NCI-H2196 treated with DMSO at 0.1 percent for 48 hours (cell line): ENCODE measurements at regions not wholly inside any gene's neighbourhood (a gene's known extent, or its start where the extent isn't known, plus 50 kb on each side); places are given as distances from the start of the nearest gene placed in this dataset.

Source experiments
- DNase-seq: peaks from one replicate; lab custom pipeline; 2025; ENCODE audit not compliant: unreplicated experiment; lab: John Stamatoyannopoulos, UW

- no peak for DNase-seq
These were observed 289.8 kb downstream of the GRIN2B start for GRCh38 chr12:13691598-13691997.

GRCh38 chr12:13687633-13688032, 293.8 kb downstream of the GRIN2B start:
- no peak for DNase-seq

GRCh38 chr12:13686260-13686659, 295.1 kb downstream of the GRIN2B start:
- DNase-seq = no peak

- no peak for DNase-seq
These were observed 300.5 kb downstream of the GRIN2B start for GRCh38 chr12:13680916-13681315.

GRCh38 chr12:13676880-13677279, 304.5 kb downstream of the GRIN2B start:
- DNase-seq = no peak

- DNase-seq = no peak
These were observed 311.0 kb downstream of the GRIN2B start for GRCh38 chr12:13670285-13670866.

GRCh38 chr12:13668880-13669279, 312.5 kb downstream of the GRIN2B start:
- no peak for DNase-seq

GRCh38 chr12:13666806-13667205, 314.6 kb downstream of the GRIN2B start:
- DNase-seq = no peak

- DNase-seq = peak; percentile 2
These were observed 320.2 kb downstream of the GRIN2B start for GRCh38 chr12:13661005-13661887.

- no peak for DNase-seq
These were observed 326.9 kb downstream of the GRIN2B start for GRCh38 chr12:13654456-13654855.

- no peak for DNase-seq
These were observed 329.3 kb downstream of the GRIN2B start for GRCh38 chr12:13652105-13652504.

- no peak for DNase-seq
These were observed 345.7 kb downstream of the GRIN2B start for GRCh38 chr12:13635709-13636108.

- no peak for DNase-seq
These were observed 349.5 kb downstream of the GRIN2B start for GRCh38 chr12:13631873-13632272.

- DNase-seq = no peak
These were observed 351.0 kb downstream of the GRIN2B start for GRCh38 chr12:13630354-13630753.

GRCh38 chr12:13628067-13628466, 353.3 kb downstream of the GRIN2B start:
- DNase-seq = no peak

- no peak for DNase-seq
These were observed 353.9 kb downstream of the GRIN2B start for GRCh38 chr12:13627536-13627935.

GRCh38 chr12:13613297-13613696, 368.1 kb downstream of the GRIN2B start:
- DNase-seq = no peak

GRCh38 chr12:13609894-13610679, 371.3 kb downstream of the GRIN2B start:
- DNase-seq = no peak

- no peak for DNase-seq
These were observed 375.1 kb downstream of the GRIN2B start for GRCh38 chr12:13606290-13606689.

GRCh38 chr12:13603953-13604352, 377.4 kb downstream of the GRIN2B start:
- DNase-seq = no peak

- no peak for DNase-seq
These were observed 379.2 kb downstream of the GRIN2B start for GRCh38 chr12:13602172-13602571.

GRCh38 chr12:13599176-13599575, 382.2 kb downstream of the GRIN2B start:
- DNase-seq = no peak
